Activated T-cell treated with anti-CD3 and anti-CD28 coated beads for 48 hours (primary cell): ENCODE measurements at regions not wholly inside any gene's neighbourhood (a gene's known extent, or its start where the extent isn't known, plus 50 kb on each side); places are given as distances from the start of the nearest gene placed in this dataset.

Source experiments
- DNase-seq: peaks from one replicate; pipeline ENCODE4 v3.0.0-alpha.2; 2020; ENCODE audit warnings: low read depth

DNA sequence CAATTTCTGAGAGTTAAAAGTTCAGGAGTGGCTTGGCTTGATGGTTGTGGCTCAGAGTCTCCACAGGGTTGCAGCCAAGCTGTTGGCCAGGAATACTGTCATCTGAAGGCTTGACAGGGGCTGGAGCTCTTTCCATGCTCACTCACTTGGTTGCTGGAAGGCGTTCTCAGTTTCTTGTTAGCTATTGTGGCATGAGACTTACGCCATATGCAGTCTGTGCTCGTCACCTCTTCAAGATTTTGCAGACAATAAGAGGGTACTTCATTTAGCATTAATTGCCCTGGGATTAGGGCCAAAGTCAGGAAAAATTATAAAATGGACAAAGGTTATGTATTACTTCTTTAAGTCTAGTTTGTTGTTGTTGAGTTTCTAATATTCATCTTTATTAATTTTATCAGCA, 380.6 kb upstream of the MAP3K7 start:
- DNase-seq = no peak

- no peak for DNase-seq
Observed at GRCh38 chr6:90960324-90960723, 373.5 kb upstream of the MAP3K7 start.

DNA sequence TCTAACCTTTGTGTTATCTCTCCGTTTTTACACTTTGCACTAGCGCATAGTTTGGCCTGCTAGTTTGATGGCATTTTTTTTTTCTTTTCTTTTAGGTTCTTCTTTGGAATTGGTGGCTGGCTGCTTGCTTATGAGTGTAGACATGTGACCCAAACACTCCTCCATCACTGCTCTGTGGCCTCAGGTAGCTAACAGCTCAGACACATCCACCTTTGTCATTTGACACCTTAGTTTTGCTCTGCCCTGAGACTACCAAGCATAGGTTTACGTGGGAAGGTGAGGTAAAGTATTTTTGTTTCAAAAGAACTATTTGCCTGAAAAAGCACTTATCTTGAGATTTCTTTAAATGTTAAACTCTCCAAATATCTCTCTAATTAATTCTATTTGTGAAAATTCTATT, 368.4 kb upstream of the MAP3K7 start:
- no peak for DNase-seq

- no peak for DNase-seq
Observed at GRCh38 chr6:90953405-90954161, 366.7 kb upstream of the MAP3K7 start.

DNA sequence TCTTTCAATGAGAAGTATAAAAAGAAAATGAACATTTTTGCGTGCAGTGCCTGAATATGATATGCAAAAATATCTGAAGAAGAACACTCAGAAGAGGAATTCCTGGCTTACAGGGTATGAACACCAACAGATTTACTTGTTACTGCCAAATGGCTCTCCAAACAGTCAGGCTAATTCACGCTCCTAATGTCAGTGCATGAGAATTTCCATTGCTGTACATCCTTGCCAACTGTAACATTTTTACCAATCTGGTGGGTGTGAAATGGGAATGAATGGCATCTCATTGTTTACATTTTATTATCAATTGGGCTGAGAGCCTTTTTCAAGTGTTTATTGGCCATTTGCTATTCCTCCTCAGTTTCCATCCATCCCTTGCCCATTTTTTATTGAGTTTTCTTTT, 365.3 kb upstream of the MAP3K7 start:
- DNase-seq = no peak

- DNase-seq = no peak
Observed at GRCh38 chr6:90948540-90948939, 361.7 kb upstream of the MAP3K7 start.

DNA sequence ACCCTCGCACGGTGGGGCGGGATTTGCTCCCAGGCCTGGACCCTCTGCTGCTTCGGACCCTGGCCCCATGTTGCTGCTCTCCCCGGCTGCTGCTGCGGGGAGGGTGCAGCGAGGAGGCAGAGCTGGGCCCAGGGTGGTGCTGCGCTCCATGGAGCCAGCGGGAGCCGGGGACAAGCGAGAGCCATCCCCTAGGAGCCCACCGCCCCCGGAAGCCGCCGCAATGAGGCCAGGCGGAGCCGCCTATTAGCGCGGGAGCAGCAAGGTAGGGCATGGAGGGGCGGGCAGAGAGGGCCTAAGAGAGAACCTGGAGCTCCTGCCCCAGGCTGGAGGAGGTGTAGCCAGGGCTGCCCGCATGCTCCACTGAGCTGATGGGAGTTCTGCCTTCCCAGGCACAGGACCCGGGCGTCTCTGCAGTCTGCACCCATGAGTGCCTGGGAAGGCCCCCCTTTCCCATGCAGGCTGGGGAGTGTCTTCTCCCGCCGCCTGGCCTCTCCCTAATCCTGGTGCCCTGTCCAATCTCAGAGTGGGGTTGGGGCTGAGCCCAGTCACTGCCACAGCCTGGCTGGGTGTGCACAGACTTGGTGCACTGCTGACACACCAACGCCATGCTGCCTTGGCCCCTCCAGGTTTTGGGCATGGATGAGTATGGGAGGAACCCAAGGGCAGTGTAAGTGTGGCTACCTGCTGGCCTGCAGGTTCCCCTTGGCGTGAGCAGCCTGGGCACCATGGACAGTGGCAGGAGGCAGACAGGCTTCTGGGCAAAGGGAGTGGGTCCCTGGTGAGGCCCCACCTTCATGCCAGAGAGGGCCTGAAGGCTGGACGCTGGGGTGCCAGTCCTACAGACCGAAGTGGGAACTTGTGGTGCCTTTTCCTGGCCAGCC, 360.6 kb upstream of the MAP3K7 start:
- DNase-seq = no peak

GRCh38 chr6:90941885-90942284, 355.0 kb upstream of the MAP3K7 start:
- no peak for DNase-seq

- no peak for DNase-seq
Observed at GRCh38 chr6:90940812-90941481, 354.1 kb upstream of the MAP3K7 start.

GRCh38 chr6:90939906-90940305, 353.0 kb upstream of the MAP3K7 start:
- DNase-seq = no peak

DNA sequence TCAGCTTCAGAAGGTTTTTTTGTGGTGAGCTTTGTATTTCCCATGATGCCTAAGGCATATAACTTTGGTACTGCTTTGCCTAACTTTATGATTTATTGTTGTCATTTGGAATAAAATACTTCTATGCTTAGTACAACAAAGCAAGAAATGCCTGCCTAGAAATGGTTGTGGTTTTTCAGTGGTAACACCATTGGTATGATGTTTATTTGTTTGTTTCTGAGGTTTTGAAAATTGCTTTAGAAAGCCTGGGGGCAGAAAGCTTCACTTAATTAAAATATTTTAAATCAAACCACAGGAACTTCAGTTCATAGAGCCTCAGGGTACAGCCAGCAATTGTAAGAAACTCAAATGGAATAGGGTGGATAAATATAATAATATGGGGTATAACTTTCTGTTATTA, 351.2 kb upstream of the MAP3K7 start:
- no peak for DNase-seq

GRCh38 chr6:90936286-90936685, 349.4 kb upstream of the MAP3K7 start:
- DNase-seq = no peak

GRCh38 chr6:90934966-90935365, 348.1 kb upstream of the MAP3K7 start:
- no peak for DNase-seq

GRCh38 chr6:90934081-90934480, 347.2 kb upstream of the MAP3K7 start:
- no peak for DNase-seq

DNA sequence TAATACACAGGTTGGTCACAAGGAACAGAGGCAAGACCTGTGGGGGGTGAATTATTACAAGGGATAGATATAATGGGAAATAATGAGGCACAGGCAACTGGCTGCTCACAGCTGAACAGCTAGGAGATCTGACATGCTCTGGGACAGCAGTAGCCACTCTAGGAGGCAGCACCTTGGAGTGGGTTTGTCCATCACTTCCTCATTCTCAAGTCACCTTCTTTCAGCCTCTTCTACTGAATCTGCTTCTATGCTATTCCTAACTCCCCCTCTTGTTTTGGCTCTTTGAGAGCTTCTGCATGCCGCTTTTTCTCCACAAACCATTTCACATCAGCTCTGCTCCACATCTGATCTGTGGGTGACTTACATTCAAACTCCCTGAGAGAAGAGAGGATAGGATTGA, 345.5 kb upstream of the MAP3K7 start:
- DNase-seq = no peak

DNA sequence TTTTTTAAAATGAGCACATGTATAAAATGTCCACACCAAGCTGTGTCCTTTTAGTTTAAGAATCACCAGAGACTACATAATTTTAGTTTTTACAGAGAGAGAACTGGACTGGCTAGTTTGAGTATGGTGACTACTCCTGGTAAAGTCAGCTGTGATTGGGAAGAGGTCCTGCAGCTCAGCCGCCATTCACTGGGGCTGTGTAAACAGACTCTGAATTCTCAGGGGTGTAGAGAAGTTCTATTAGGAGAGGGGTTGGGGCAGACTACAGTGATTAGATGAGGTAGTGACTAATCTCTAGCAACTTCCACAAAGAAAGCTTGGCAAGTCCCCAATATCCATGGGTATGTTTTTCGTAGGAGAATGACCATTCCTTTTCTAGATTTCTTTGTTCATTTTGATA, 341.2 kb upstream of the MAP3K7 start:
- no peak for DNase-seq

DNA sequence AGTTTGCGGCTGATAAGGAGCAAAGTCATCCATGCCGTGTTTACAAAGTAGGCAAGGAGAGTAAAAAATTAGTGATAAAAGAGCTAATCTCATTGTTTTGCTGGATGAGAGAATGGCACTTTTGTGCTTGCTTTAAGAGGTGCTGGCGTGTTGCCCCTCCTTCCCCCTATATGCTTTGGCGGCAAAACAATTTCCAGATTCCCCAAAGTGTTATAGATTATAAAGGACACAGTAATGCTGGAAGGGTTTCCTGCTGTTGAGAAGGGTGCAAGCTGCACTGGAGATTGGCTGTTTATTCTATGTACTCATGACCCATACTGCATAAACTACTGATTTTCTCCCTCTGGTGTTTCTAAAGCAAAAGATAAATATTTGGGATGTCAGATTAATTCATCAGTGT, 338.9 kb upstream of the MAP3K7 start:
- no peak for DNase-seq

- no peak for DNase-seq
Observed at GRCh38 chr6:90922325-90922724, 335.5 kb upstream of the MAP3K7 start.

DNA sequence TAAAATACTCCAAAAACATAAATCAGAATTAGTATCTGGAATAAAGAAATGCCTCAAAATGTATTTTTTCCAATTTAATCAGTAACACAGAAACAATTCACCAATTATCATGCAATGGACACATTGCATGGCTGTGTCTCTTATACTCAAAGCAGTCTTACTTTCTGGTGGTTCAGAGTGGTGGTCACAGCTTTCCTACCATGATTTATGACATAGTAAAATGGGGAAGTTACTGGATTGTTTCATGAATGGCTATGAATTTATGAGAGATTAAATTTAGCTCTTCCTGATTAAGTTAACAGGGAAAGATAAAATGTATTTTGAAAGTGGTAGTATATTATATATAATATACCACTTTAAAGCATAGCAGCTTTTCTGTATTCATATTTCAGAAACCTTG, 331.5 kb upstream of the MAP3K7 start:
- DNase-seq = no peak

GRCh38 chr6:90917376-90917775, 330.5 kb upstream of the MAP3K7 start:
- DNase-seq = no peak

GRCh38 chr6:90916968-90917367, 330.1 kb upstream of the MAP3K7 start:
- DNase-seq = no peak

GRCh38 chr6:90915224-90915915, 328.5 kb upstream of the MAP3K7 start:
- no peak for DNase-seq
